ENCODE measurements at regions not wholly inside any gene's neighbourhood (a gene's known extent, or its start where the extent isn't known, plus 50 kb on each side); places are given as distances from the start of the nearest gene placed in this dataset.

DNA sequence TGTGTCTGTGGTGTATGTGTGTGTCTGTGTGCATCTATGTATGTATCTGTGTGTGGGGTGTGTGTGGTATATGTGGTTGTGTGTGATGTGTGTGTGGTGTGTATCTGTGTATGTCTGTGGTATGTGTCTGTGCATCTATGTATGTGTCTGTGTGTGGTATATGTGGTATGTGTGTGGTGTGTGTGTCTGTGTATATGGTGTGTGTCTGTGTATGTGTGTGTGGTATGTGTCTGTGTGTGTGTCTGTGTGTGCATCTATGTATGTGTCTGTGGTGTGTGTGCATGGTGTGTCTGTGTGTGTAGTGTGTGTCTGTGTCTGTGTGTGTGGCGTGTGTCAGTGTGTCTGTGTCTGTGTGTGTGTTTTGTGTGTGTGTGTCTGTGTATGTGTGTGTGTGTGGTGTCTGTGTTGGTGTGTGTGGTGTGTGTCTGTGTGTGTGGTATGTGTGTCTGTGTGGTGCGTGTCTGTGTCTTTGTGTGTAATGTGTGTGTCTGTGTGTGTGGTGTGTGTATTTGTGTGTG lies 121.9 kb upstream of the MVB12B start:
- no peak overlapping the region for H3K4me3 ChIP-seq (ENCODE audit: low read depth, low read length)
- no peak for TF ChIP-seq CTCF (IDR thresholded peaks at IDR 0.05; ENCODE audit: low read depth, low read length, missing control alignments)
- no peak for DNase-seq (ENCODE audit: low read depth)

DNA sequence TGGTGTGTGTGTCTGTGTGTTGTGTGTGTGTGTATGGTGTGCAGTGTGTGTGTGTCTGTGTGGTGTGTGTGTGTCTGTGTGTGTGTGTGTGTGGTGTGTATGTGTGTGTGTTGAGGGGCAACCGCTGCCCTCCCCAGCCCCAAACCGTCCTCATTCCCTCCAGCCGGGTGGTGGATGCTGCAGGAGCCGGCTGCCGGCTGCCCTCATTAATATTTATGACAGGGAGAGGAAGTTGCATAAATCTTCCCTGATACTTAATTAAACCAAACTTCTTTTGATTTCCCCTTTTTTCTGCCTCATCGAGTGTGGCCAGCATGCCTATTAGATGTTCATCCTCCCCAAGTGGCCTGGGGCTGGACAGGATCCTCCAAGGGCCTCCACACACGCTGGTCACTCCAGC lies 121.4 kb upstream of the MVB12B start:
- no peak overlapping the region for H3K4me3 ChIP-seq (ENCODE audit: low read depth, low read length)
- no peak for DNase-seq (ENCODE audit: low read depth)
- no peak for TF ChIP-seq CTCF (IDR thresholded peaks at IDR 0.05; ENCODE audit: low read depth, low read length, missing control alignments)

DNA sequence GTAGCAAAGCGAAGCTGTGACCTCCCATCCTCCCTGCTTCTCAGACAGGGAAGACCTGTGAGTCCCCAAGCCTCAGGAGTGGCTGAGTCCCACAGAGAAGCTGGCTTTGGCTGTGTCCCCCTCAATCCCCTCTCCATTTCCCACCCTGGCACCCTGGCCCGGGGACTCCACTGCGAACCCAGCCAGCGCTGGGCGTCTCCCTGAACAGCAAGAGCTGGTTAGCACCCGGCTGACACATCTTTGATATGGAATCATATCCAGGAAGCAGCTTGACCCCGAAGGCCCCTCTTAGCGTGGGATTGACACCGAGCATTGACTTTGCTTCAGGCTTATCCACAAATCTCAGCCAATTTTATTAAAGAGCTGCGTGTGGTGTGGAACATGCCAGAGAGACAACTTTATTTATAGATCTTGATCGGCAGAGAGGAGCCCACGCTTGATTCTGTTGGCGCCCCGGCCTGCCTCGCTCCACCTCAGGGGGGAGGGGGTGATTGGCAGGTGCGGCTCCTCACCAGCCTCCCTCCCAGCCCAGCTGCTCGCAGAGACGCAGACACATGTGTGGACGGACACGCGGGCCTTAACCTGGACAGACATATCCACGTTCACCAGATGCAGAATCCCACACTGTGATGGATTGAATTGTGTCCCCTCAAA lies 120.7 kb upstream of the MVB12B start:
- TF ChIP-seq CTCF (IDR thresholded peaks at IDR 0.05; ENCODE audit: low read depth, low read length, missing control alignments): no peak
- no peak for DNase-seq (ENCODE audit: low read depth)
- H3K4me3 ChIP-seq (ENCODE audit: low read depth, low read length): no peak overlapping the region

DNA sequence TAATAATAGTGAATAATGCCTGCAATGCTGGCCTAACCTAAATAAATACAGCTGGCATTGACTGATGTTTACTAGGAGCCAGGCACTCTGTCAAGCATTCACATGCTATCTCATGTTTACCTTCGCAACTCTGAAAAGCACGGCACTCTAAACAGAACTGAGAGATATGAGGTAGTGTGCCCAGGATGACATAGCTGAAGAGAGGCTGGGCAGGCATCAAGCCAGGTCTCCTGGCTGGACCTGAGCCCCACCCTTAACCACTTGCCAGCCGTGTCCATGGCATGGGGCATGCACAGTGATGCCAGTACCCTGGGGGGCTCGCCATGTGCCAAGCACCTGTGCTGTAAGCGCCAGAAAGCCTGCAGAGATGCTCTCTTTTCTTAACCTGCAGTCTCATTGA lies 119.4 kb upstream of the MVB12B start:
- TF ChIP-seq CTCF (IDR thresholded peaks at IDR 0.05; ENCODE audit: low read depth, low read length, missing control alignments): no peak
- DNase-seq (ENCODE audit: low read depth): no peak
- H3K4me3 ChIP-seq (ENCODE audit: low read depth, low read length): no peak overlapping the region

GRCh38 chr9:126208216-126208758 lies 118.3 kb upstream of the MVB12B start:
- no peak for DNase-seq (ENCODE audit: low read depth)
- no peak for TF ChIP-seq CTCF (IDR thresholded peaks at IDR 0.05; ENCODE audit: low read depth, low read length, missing control alignments)
- no peak overlapping the region for H3K4me3 ChIP-seq (ENCODE audit: low read depth, low read length)

- DNase-seq (ENCODE audit: low read depth): no peak
- no peak overlapping the region for H3K4me3 ChIP-seq (ENCODE audit: low read depth, low read length)
- no peak for TF ChIP-seq CTCF (IDR thresholded peaks at IDR 0.05; ENCODE audit: low read depth, low read length, missing control alignments)
Observed at GRCh38 chr9:126211441-126212074, 115.1 kb upstream of the MVB12B start.
